NCI-H1417 (cell line): ENCODE measurements at regions not wholly inside any gene's neighbourhood (a gene's known extent, or its start where the extent isn't known, plus 50 kb on each side); places are given as distances from the start of the nearest gene placed in this dataset.

ENCODE experiments used
- DNase-seq, 3 experiments: peaks; one replicate each; lab custom pipeline; 2025; lab: John Stamatoyannopoulos, UW

DNA sequence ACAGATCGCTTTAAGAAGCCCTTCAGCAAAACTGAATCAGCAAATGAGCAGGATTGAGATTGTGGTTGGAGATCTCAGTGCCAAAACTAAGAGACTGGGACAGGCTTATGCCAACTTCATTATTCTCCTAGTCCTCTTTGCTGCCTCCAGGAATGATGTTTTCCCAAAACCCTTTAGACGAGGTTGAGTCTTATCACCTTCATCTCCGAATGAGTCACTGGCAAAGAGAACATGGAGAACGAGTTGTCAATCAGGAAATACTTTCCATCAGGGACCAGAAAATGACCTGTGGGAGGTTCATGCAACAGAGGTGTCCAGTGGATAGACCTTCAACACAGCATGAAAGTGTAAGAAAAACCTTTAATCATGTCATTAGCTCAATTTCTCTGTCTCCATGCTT, 461.5 kb downstream of the RMST start:
- no peak for DNase-seq

DNA sequence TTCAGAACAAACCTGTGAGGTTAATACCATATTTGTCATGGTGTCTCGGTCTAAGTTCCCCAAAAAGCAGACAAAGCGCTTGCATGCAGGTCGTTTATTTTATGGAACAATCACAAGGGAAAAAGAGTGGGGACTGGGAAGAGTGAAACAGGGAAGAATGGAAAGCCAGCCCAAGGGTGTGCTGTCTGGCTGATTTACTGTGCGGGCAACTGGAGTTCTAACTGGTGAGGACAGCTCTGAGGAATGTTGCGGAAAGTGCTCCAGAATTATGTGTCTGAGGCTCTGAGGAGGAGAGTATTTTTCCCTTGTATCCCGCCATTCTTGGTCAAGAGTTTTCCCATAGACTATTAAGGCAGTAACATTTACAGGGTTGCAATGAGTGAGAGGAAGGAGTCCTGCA, 465.4 kb downstream of the RMST start:
- DNase-seq: peak in 1 of 3 experiments; percentile 53

DNA sequence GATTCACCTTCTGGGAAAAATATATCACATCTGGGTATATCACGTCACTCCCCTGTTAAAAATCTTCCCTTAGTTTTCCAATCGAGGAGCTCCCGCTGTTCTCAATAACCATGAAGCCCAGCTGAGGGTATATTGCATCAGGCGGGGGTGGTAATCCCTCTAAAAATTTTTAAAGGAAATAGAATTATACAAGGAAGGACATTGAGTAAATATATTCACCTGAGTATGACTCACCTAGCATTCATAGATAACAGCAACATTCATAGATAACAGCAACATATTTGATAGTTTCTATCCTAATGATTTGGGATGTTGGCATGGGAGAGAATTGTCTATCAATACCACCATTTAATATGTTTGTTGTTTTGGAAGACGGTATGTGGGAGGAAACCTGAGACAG, 473.6 kb downstream of the RMST start:
- DNase-seq: no peak

DNA sequence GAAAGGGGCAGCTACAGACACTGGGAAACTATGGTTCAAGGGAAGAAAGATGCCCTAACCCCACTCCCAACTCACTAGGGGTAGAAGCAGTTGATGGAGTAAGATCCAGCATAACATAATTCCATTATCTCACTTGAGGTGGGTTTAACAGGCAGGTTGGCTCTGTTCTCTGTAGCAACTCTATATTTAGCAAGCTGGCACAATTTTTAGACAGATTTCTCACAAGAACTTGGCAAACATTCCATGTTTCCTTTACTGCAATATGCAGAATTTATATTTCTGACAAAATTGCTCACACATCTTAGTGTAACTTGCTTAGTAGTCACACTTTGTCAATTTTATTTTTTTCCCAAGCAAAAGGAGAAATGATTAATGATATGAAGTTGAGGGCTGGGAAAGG, 475.4 kb downstream of the RMST start:
- no peak for DNase-seq

DNA sequence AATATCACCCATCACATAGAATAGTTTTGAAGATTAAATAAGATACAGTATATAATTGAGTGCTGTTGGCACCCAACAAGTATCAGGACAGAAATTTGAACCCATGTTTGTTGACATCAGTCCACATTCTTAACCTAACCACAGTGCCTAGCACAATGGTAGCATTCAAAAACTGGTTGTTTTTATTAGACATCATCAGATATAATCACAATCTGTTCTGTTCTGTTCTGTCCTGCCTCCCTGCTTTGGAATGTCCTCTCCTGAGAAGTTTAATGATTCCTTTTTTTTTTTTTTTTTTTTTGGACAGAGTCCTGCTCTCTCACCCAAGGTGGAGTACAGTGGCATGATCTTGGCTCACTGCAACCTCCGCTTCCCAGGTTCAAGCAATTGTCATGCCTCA, 476.6 kb downstream of the RMST start:
- no peak for DNase-seq

DNA sequence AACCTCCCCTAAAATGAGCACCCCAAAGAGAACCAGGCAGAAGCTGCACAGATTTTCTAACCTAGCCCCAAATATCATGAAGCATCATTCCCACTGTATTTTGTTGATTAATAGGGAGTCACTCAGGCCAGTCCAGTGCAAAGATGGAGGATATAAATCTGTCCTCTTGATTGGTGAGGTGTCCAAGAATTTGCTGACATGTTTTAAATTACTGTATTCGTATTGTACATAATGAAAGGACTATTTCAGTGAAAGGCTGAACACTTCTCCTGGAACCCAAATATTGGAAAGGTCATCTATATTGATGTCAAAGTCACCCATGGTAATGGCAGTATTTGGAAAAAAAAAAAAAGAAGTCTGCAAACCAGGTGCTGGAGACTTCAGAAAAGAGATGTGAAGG, 477.5 kb downstream of the RMST start:
- DNase-seq: no peak

DNA sequence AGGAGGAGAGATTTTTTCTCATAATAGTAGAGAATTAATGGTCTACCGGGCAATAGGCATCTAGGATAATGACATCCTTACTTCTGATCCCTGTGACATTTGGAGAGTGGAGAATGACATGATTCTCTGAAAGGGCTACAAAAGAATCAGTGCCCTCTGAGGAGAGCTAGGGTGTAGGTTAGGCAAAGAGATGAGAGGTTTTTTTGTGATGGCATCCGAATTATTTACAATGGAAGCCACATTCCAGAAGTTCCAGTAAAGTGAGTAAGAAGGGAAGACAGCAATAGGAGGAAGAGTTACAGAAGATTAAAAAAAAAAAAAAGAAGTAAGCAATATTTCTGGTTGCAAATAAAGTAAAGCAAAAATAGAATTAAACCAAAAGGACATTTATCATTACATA, 478.0 kb downstream of the RMST start:
- DNase-seq: no peak

DNA sequence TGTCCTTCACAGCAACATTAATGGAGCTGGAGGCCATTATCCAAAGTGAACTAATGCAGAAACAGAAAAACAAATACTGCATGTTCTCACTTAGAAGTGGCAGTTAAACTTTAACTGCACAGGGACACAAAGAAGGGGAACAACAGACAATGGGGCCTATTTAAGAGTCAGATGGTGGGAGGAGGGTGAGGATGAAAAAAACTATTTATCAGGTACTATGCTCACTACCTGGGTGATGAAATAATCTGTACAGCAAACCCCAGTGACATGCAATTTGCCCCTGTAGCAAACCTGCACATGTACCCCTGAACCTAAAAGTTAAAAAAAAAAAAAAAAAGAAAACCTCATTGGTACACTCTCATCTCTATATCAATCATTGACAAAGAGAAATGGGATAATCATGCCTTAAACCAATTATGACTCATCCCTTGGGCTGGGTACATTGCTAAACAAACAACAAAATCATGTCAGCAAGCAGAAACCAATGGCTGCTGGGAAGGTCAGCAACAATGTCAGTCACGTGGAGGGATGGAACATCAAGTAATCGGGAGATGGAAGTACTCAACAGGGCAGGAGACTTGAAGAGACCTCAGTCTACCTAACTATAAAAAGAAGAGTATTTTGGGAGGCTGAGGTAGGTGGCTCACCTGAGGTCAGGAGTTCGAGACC, 479.2 kb downstream of the RMST start:
- no peak for DNase-seq

DNA sequence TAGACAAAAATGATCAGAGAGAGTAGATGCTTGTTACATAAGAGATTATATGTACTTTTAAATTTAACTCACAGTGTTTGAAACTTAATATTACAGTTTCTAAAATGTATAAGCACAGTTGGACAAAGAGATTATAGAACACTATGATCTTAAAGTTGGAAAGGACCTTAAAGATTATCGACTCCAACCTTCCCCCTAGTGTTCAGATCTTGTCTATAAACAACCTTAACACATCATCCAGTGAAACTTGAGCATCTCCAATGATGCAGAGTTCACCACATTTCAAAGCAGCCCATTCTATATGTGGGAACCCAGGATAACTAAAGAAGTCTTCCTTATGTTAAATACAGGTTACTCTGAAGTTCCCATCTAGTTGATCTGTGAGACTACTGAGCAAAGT, 480.8 kb downstream of the RMST start:
- peak in 1 of 3 experiments; percentile 25 for DNase-seq

DNA sequence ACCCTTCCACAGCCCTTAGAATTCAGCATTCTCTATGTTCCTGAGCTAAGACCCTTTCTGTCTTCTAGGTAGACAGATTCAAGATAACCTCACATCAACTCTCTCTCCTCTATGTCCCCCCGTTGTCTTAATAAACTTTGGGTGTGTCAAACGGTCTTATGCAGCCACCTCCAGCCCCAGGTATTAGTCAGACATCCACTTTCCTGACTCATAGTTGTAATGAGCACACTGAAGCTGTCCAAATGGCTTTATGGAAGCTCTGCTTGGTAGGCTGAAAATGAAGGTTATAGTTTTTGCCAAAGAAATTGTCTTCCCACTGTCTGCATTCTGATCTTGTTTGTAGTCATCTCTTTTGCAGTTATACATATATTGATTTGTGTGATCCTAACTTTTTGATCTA, 482.0 kb downstream of the RMST start:
- DNase-seq: no peak

DNA sequence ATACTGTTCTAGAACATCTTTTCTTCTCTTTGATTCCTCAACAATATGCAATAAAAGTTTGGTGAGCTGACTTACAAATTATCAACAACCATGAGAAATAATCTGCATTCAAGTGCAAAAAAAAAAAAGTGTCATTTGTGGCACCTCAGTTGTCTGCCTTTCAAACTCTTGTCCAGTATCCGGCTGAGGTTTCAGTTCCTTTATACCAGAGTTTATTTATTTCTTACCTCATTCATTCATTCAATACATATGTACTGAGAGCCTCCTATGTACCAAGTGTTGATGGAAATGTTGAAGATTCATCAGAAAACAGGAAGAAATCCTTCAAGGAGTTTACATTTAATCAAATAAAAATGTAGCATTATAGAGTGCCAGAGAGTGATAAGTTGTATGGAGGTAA, 484.1 kb downstream of the RMST start:
- DNase-seq: no peak

DNA sequence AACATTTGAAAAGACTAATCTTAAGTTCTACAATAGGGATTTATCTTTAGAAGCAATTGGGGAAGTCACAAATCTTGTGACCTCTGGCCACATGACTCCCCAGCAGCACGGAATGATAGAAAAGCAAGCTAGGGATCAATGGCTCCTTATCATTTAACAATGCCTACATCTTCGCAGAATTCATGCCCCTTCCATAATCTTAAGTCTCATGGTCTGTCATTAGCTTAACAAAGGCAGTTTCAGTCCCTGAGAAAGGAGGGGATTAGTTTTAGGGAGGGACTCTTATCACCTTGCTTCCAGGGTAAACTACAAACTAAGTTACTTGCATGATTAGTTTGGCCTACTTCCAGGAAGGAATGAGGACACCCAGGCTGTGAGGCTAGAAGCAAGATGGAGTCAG, 486.0 kb downstream of the RMST start:
- DNase-seq: no peak

DNA sequence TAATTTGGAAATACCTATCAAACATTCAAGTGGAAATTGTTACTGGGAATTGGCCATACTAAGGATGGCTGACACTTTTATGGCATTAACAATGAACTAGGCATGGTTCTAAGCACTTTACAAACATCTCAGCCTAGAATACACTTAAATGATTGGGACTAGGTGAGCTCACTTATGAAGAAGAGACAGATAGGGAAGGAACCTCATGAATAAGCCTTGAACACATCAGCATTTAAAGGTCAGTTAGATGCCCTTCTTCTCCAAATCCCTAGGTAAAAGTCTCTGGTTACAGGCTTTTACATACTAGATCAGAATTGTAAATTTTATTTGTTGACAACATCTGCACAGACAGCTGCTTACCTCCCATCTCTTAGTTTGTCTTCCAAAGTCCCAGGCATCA, 488.6 kb downstream of the RMST start:
- DNase-seq: no peak

DNA sequence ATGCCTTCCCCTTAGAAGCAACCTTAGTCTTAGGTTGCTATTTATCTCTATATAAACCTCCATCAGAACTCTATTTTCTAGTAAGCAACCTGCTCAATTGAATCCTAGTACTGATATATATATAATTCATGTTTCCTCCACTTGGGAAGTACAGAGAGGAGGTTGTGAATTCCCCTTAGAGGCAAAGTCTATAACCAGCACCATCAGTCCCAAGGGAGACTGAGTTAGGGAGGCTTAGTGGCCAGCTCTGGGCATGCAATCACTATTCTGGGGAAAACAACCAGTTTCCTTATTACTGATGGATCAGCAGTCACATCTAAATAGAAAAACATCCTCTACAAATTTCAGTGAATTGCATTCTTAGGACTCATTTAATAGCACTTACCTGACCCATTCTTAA, 489.1 kb downstream of the RMST start:
- no peak for DNase-seq

DNA sequence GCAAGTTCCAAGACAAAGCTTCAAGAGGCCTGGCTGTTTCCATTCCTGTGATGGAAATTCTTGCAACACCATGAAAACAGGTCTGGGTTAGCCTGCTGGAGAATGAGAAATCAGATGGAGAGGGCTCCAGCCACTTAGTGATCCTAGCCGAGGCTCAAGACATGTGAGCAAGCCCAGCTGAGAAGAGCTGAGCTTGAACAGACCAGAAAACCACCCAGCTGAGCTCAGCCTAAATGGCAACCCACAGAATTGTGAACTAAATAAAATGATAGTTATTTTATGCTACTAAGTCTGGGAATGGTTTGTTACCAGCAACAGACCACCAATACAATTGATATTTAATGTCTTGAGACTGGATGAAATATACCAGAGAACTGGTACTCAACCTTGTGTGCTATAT, 494.5 kb downstream of the RMST start:
- no peak for DNase-seq

DNA sequence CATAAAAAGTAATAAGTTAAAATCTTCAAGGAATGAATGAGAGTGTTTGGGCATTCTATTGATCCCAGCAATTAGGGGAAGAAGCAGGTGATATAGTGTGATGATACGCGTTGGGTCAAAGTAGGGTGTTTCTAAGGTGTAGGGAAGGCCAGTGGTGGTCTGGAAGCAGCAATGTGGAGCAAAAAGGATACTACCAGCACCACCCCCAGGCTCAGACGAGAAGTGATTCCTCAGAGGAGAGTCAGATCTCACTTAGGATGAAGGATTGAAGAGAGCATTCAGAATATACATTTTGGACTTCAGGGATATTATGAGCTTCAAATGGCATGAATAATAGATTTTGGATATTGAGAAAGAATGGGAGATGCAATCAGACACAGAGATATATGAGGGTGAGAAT, 497.6 kb downstream of the RMST start:
- DNase-seq: no peak

DNA sequence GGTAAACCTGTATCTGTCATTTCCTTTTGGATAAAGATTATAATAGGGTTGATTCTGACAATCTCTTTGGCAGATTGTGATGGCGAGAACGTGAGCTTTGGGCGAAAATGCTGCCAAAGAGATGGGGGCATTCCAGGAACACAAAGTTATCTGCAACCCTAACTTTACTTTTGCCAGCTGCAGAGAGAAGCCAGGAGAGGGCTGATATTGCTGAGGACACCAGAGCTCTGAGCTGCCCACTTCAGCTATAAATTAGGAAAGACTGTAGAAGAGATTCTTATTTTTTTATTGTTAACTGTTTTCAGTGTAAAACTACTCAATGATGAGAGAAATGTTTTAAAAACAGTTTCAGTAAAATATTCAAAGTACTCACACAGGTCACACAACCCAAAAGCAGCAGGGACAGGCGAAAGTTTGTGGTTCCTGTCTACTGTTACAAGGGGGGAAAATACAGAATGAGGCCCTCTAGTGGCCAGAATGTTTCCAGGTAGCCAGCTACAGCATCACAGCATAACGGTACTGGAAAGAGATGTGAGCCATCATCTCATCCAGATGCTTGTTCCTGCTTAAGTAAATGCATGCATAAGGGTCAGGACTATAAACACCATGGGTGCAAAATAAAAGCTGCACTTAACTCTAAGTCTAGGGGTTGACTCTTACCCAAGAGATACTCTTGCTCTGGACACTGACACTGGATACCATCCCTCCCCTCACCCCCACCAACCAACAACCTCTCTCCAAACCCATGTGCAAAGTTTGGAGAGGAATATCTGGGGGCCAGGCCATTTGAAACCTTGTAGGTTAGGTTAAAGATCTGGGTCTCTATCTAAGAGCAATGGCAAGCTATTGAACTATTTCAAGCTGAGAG, 498.4 kb downstream of the RMST start:
- peak; percentile 20 to 61 (median 29) for DNase-seq

DNA sequence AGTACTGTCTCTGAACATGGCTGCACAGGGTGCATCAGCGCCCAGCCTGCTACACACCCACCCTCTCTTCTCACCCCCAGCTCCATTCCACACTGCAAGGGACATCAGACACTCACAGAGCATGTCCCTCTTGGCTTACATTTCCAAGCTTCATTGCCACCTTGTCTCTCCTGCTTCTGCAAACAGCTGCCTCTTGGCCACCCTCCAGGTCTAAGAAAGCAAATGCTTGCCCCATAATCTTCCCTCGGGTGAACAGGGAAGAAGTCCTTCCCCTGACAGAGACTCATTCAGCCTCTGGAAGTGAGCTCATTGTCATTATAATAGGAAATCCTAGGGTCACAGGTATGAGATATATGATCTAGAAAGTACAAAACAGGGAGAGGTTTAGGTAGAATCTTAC, 505.2 kb downstream of the RMST start:
- peak in 1 of 3 experiments; percentile 18 for DNase-seq

DNA sequence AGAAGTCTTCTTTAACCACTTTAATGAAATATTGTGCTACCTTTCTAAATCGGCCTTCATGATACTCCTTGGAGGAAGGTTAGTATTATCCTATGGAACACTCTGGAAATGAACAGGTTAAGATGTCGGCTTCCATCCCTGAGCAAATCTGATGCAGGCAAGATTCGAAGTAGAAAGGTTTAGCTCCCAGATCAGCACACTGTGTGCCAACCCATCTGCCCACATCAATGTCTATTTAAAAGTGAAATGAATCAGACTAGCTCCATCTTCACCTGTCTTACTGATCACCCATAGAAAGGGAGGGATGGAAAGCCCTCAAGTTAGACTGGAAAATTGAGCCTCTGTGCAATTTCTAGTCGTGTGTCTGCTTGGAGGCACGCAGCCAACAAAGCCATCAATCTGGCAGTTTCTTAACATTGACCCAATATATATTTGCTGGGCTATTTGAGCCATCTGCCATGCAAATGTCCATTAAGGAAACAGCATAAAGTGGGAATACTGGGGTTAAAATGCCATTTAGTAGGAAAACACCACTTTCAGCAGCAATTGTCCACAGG, 506.1 kb downstream of the RMST start:
- DNase-seq: peak in 2 of 3 experiments; percentile 32 to 55

DNA sequence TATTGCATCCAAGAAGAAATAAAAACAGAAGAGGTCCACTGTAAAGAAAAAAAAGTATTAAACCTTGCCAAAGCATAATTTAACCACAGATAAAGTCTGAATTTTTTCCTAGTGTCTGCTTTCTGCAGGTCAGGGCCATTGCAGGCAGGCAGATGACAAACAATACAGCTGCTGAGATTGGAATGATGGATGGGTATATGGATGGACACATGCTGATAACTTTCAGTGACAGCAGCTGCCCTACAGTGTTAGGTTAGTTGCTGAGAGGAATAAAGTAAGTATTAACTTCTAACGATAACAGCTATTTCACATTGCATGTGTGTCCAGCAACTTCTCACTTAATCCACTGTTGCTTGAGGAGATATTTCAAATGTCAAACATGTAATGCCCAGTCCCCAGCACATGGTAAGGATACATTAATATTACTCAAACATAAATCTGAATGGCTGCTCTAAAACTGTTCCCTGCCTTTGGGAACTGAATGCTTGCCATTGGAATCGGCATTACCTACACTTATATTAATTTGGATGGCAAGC, 515.3 kb downstream of the RMST start:
- peak in 2 of 3 experiments; percentile 36 to 76 for DNase-seq

DNA sequence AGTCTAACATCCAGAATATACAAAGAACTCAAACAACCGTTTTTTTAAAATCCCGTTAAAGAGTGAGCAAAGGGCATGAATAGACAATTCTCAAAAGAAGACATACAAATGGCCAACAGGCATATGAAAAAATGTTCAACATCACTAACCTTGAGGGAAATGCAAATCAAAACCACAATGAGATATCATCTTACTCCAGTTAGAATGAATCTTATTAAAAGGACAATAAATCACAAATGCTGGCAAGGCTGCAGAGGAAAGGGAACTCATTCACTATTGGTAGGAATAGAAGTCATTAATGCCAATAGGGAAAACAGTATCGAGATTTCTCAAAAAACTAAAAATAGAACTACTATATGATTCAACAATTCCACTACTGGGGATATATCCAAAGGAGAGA, 520.1 kb downstream of the RMST start:
- no peak for DNase-seq

DNA sequence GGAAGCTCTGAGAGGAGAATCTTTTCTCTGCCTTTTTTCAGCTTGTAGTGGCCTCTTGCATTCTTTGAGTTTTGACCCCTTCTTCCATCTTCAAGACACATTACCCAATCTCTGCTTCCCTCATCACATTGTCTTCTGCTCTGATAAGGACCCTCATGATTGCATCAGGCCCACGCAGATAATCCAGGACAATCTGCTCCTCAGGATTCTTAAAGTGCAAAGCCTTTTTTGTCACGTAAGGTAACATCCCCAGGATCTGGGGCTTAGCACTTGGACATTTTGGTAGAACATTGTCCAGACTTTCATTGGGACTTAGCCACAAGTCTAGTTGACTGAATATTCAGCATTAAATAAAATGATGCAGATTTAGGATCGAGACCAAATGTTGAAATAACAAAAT, 521.2 kb downstream of the RMST start:
- no peak for DNase-seq

DNA sequence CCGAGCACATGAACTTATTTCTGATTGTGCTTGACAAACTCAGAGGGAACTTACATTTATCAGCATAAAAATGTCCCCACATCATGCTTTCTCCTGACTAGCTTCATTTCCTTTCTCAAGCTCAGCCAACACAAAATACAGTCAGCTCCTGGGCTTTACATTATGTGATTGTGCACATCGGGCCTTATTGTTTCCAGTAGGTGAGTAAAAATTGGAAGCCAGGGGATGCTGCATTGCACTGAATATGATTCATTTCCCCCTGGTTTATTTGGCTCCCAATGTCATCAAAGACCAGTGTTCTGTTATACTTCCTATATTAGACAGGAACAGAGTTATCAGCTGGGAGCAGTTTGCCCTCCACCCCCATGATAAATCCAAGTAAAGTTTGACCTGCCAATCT, 521.8 kb downstream of the RMST start:
- DNase-seq: no peak
